GM19463 (cell line): ENCODE measurements at regions not wholly inside any gene's neighbourhood (a gene's known extent, or its start where the extent isn't known, plus 50 kb on each side); places are given as distances from the start of the nearest gene placed in this dataset.

ENCODE experiments used
- ATAC-seq: cut with Tn5 transposase; IDR thresholded peaks from one replicate; pipeline ENCODE4 v1.9.1; 2021; ENCODE audit warnings: mild to moderate bottlenecking, moderate library complexity; ENCODE audit not compliant: unreplicated experiment

DNA sequence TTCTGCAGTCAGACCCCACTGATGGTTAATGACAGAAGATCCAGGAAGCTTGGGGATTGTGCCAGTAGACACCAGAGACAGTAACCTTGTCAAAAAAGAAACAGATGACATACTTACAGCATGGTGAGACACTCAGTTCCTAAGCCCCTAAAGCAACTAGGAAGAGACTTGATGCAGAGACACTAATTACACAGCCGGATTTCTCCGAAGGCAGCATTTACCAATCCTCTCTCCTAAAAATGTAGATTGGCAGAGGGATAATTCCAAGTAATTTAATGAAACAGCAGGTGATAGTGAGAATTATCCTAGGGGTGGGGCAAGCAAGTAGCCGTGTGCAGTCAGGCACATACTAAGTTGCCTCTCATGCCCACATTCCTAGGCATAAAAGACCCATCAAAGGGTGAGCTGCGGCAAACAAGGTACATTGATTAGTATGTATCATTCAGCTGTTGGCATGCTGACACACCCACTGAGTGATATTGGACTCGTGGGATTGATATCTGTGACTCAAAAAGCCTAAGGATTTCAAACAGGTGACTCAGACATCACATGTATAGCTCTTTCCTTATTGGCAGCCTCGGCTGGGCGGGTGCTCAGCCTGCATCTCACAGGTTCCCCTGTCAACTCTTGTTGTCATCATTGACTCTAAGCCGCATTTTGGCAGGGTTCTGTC is 296.7 kb upstream of the ATP5MC3 start:
- no peak for ATAC-seq

DNA sequence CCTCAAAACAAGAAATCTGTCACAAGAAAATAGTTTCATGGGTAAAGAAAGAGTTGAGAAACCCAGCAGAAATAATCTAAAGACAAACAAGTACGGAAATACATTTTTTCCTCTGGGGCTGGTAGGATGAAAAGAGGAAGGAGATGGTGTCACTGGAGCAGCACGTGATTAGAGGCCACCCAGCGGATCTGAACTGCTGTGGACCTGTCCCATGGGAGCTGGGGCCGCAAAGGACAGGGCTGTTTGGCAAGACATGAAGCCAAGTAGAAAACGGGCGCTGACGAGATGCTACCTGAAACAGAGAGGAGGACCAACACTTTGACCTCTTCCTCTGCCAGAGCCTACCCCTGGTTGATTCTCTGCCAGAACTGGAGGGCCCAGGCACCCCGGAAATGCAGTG is 295.4 kb upstream of the ATP5MC3 start:
- ATAC-seq = no peak

DNA sequence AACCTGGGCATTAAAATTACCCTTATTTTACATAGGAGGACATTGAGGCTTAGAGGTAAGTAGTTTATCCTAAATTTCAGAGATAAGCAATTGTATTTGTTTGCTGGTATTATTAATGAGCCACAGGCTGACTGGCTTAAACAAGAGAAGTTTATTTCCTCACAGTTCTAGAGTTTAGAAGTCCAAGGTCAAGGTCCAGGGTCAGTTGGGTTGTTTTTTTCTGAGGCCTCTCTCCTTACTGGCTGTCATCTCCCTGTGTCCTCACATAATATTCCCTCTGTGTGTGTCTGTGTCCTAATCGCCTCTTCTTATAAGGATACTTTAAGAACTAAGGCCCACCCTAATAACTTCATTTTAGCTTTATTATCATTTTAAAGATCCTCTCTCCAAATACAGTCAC is 294.9 kb upstream of the ATP5MC3 start:
- ATAC-seq = no peak

DNA sequence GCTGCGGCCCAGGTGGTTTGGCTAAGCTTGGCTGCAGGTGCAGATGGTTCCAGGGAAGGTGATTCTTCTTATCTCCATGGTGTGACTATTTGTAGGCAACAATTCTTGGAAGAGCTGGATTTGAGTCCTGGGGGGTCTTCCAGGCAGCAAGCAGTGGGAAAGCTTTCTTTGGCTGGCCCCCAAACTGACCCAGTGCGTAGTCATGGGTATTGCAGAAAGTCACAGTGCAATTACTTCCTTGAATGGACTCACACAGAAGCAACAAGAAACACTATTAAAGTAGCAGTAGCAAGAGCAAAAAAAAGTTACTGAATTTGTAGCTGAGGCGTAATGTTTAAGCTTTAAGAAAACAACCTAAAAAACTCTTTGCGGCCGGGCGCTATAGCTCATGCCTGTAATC is 293.6 kb upstream of the ATP5MC3 start:
- no peak for ATAC-seq

DNA sequence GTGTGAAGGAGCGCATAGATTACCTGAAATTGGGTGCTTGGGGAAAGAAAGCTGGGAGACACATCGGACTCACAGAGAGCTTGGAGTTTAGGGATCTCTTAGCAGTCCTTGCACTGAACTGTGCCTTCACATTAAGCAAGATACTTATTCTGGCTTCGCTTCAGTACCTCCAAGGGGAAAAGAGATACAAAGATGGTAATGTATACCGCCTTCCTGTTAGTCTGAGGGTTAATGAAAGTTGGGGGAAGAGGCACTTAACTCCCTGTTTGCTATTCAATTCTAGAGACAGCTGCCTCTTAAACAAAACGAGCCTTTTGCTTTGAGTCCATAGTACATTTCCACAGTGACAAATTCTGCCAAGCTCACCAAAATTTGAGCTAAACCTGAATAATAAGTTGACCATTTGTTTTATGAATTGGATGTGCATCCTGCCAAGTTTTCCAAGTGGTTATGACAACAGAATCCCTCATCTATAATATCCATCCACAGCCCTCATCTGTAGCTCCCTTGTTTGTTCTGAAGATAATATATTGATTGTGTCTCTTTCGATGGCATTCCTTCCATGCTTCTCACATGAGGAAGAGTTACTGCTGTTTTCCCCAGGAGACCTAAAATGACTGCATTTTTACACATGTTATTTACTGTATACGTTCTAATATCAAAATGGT is 287.1 kb upstream of the ATP5MC3 start:
- no peak for ATAC-seq

DNA sequence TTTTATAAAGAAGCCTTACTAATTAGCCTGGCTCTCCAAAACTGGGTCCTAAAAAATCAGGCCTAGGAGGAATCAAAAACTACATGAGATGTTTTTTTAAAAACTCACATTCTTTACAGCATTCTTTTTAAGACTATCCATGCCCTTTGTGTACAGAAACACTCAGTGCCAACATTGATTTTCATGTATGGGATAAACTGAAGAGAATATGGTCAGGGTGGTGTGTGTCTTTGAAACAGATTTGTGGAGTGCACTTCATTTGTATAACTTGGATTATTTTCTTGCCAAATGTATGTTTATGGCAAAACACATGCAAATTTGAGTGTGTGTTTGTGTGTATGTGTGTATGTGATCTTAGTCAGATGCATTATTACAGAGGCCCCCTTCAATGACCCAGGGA is 283.6 kb upstream of the ATP5MC3 start:
- ATAC-seq = no peak

DNA sequence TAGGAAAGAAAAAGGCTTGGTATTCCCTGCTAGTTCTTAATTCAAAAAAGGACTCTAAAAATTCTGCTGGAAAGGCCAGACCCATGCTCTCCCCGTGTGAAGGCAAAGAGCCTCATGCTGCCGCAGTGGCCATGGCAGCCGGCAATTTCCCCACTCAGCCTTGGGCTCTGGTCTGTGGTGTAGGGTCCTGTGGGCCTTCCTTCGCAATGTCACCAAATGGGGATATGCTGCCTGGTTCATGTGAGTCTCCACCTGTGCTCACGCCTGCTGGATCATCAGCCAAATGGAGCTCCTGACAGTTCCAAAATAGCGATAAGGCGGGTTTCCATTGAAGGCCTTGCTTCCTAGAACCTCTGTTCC is 282.8 kb upstream of the ATP5MC3 start:
- ATAC-seq = no peak

DNA sequence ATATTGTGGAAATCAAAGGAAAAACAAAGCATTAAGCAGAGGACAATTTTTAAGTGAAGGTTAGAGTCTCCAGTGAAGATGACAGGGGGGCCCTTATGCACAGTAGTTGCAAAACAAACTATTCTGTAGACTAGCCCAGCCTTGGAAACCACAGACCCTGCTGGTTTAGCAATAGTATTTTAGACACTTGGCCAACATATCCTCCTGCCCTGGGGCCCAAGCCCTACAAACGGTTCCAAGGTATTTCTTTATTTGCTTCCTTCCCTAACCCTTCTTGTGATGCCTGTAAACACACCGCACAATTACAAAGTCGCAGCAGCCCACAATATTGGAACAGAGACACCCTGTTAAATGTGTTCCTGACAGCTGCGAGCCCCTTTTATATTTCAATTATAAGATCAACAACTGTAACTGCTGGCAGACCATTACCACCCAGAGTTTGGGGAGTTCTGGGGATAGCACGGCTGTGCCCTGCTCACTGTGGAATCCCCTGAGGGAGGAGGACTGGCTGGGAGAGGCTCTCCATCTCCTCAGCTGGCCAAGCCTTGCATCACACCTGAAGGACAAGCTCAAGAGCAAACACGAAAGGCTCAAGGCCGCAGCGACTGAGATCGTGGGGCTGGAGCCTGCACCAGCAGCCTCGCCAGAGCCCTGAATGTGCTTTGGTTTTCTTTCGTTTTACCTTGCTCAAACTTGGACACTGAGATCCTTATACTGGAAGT is 282.2 kb upstream of the ATP5MC3 start:
- no peak for ATAC-seq

DNA sequence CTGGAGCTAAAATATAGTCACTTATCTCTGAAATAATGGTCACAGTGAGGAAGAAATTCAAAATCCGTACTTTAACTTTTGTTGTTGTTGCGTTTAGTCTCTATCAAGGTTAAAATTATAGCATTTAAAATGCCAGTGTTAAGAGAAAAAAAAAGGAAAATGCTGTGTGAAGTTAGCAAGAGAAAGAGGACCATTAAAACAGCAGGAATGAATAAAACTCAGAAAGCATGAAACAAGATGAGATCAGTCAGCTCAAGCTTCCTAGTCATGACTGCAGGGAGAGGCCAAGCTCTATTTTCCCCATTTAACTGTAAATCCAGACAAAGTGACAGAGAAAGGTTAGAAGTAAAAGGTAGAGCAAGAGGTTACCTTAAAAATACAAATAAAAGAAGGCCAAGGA is 281.7 kb upstream of the ATP5MC3 start:
- no peak for ATAC-seq

DNA sequence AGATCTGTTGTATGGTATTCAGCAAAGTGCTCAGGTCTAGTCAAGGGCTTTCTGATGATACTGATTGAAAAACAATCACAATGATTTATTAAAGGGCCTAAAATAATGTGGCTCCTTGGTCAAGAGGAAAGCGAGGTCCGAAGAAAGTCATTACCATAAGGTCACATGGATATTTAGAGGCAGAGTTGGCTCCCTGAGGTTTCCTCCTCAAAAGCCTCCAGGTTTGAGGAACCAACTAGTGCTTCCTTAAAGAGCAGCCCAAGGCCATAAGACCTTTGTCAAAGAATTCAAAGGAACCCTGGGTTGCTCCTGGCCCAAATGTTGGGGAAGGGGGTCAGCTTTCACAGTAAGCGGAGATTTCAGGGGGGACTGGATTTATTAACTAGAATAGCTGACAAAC is 280.7 kb upstream of the ATP5MC3 start:
- no peak for ATAC-seq

DNA sequence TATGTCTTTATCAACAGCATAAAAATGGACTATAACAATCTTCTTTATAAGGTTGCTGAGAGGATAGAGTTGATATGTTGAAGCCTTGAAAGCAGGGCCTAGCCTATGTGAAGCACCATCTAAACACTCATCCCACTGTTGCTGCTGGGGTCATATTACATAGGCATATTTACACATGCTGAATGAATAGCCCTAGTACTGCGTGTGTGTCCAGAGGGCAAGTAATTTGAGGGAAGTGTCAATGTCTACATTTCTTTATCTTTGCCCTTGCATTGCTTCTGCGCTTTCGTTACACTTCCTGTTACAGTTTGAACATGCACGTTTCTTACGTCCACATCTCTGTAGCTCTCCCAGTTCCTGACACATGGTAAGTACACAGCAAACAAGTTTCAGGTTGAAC is 280.3 kb upstream of the ATP5MC3 start:
- no peak for ATAC-seq

DNA sequence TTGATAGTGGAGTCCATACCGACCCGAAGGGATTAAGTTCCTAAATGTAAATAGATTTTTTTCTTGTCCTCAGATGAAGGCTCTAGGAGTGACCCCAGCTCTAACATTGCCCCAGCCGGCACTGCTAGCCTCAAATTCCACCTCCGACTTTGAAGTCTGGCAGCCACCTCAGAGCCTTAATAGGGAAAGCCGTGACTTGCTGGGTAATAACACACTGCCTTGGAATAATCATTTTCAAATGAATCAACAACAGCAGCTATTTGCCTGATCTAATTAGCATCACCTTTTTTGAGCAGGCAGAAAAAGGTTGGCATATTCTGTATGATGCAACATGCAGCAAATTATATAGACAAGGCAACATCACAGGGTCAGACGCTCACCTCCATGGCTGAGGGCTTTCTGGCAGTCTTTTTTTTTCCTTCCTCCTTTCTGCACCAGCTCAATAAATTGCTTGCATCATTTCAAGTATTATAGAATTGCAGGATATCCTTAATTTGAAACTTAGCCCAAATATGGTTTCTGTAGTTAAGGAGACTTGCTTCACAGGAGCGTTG is 276.5 kb upstream of the ATP5MC3 start:
- ATAC-seq = no peak

DNA sequence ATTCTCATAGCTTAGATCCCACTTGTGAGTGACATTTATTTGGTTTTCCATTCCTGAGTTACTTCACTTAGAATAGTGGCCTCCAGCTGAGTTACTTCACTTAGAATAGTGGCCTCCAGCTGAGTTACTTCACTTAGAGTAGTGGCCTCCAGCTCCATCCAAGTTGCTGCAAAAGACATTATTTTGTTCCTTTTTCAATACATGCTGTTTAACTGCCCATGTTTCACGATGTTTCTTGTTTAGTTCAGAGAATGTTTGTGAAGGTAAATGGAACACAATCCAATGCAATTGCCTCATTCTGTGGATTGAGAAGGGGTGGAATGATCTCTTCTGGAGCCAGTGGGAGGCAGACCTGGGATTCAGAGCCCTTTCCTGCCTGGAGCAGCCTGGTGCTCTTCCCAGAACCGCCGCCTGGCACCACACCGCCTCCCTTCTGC is 273.5 kb upstream of the ATP5MC3 start:
- ATAC-seq = no peak

DNA sequence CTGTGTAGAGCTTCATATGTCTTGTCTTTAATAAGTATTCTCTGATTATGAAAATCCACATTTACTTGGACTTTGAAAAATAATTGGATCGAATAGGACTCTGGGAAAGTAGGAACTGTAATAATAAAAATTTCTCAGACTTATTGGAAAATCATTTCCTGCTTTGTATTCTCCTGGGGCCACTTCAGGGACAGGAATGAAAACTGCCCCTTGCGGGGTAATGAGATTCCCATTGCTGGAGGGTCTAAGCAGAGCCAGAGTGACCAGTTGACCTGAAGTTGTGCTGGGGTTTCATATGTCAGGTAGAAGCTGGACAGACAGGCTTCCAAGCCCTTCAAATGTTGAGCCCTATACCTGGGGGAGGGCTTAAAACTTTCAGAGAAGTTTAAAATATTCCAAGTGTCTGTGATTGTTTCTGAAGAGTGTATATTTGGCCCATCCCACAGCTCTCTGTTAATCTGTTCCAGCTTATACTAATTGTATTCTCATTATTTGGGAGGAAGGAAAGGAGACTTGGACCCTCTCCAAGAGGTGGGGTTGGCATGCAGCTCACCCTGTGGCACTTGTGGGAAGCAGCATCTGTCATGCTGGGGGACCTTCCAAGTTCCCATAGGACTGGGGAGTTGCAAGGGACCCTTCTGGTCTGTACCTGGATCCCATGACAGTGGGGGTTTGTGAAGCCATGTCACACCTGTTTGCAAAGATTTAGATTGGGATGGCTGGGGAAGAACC is 268.7 kb upstream of the ATP5MC3 start:
- no peak for ATAC-seq

DNA sequence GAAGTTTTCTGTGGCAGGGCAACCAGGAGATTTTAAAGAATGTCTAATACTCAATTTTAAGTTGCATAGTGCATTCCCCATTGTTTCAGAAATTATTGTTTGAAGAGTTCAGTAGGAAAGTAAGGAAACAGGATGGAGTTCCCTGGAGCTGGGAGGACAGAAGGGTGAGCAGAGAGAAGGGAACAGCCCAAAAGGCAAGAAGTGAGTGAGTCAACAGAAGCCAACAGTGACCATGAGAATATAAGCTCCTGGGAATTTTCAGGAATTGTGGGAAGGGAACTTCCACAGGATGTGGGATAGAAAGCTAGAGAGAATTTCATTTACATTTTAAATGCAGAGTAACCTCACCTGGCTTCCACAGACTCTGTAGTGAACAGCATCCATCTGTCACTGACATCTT is 268.1 kb upstream of the ATP5MC3 start:
- no peak for ATAC-seq

DNA sequence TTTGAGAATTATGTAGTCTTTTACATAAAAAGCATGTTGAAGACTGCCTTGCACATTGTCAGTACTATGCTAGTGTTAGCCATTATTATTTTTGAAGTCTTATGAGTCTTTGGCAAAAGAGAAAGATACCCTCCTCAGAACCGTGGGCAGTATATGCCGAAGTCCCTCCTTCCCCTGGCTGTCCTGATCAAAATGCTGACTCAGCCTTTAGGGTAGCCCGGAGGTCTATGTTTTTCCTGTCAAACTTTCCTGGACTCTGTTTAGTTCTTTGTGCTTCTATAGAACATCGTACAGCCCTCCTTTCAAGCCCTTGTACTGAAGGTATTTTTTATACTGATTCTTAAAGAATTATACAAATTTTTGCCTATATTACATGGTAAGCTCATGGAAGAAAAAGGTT is 264.7 kb upstream of the ATP5MC3 start:
- no peak for ATAC-seq

DNA sequence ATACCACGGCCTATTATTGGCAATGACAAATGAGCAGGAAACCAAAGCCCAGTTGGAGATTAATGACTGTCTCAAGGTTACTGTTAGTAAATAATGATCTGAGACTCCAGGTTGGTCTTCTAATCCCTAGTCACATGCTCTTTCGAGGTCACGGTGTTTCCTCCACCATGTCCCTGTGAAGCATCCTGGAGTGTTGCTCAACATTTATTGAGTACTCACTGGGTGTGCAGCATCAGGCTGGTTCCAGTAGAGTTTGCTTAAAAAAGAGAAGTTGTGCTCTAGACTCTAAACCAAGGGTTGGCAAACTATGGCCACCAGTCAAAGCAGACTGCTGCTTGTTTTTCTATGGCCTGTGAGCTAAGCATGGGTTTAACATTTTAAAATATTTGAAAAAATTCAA is 263.8 kb upstream of the ATP5MC3 start:
- ATAC-seq = no peak

DNA sequence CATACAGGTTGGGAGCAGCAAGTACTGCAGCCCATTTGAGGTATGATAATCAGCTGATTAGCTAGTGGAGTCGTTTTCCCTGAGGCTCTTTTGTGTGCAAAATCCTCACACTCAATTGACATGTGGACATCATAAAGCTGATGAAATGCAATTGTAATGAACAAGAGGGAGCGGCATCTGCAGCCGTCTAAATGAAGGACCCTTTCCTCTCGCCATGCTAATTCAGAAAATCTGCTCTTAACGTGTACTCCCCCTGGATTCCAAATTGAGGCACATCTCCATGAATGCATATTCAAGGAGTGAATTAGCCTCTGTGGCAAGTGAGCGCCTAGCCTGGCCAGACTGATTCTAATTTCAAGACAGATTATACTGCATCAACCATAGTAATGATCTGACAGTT is 260.9 kb upstream of the ATP5MC3 start:
- no peak for ATAC-seq

DNA sequence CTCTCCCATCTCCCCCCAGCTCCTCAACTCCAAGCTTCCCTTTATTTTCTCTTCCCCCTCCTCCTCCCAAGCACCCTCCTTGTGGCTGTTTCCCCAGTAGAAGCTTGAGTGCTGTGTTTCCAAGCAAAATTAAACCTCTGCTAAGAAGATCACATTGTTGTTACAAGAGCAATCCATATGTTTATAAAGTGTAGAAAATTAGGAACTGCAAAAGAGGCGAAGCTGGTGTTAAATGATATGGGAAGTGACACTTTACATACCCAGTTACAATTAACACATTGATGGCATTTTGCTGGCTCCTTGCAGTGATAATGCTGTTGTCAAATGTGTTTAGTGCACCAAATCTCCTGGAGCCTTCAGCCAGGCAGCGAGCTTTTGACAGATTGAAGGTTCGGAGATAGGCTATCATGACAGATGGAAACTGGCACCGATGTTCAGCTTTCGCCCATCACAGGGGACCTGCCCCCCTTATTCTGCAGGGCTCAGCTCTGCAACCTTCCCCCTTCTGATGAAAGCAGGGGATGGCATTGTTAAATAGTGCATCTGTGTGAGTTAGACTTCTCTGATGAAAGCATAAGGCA is 259.8 kb upstream of the ATP5MC3 start:
- no peak for ATAC-seq

DNA sequence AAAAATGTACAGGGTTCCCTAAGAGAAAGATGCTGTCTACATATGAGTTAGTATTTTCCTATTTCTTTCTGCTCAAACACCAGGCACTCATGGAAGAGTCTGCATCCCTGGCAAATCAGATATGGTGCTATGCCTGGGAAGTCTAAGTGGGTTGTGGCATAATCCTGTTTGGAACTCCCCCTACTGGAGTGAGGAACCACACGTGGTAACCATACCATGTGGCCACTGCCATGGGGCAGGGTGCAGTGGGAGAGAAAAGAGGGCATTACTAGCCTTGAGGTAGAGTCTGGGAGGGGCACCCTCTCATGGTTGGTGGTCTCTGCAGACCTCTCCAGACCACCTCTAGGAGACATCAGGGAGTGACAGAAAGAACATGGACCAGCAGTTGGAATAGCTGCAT is 257.9 kb upstream of the ATP5MC3 start:
- no peak for ATAC-seq

DNA sequence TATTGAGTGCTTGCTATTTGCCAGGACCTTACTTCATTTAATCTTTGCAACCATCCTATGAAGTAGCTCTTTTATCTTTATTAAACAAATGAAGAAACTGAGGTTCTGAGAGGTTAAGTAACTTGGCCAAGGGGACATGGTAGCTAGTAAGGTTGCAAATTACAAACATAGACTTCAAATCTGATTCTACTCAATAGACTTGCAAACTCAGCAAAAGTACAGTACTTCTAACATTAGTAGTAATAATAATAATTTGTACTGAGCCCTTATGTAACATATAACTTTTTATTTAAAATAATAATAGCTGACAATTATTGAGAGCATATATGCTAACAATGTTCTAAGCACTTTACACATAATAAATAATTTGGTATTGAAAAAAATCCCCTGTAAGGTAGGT is 255.7 kb upstream of the ATP5MC3 start:
- no peak for ATAC-seq
